ENCODE measurements at regions not wholly inside any gene's neighbourhood (a gene's known extent, or its start where the extent isn't known, plus 50 kb on each side); places are given as distances from the start of the nearest gene placed in this dataset.

GRCh38 chr13:33624740-33625139, 193.2 kb upstream of the RFC3 start:
- no peak for DNase-seq (ENCODE audit: low read depth, low spot score)

DNA sequence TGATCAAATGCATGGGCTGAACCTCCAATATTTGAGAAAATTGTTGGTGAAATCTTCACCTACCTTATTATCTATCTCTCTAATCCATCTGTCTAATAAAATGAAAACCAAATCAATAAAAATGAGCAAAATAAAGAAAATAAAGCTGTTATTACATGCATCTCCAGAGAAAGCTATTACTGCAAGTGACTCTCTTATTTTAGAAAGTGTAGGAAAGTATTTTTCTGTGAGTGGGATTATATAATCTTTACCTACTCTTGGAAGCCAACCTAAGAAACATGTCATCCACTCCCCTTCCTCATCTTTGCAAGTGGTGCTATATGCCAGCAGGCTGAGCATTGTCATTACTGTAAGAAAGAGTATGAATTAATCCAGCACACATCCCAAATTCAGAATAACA, 191.5 kb upstream of the RFC3 start:
- no peak for DNase-seq (ENCODE audit: low read depth, low spot score)

DNA sequence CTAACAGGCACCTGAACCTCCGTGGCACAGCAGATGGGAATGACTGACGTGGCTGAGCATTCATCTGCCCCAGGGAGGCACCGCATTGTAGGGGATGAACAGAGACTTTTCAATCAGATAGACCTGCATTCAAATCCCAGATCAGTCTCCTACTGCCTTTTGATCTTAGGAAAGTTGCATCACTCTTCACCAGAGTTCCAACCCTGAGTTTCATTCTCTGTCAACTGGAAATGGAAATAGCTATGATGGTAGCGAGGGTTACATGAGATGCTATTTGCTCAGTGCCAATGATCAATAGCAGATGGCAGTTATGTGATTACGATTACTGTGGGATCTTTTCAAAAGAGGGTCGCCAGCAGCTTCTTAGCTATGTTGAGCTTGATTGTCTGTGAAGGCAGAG, 189.3 kb upstream of the RFC3 start:
- DNase-seq (ENCODE audit: low read depth, low spot score): no peak

DNA sequence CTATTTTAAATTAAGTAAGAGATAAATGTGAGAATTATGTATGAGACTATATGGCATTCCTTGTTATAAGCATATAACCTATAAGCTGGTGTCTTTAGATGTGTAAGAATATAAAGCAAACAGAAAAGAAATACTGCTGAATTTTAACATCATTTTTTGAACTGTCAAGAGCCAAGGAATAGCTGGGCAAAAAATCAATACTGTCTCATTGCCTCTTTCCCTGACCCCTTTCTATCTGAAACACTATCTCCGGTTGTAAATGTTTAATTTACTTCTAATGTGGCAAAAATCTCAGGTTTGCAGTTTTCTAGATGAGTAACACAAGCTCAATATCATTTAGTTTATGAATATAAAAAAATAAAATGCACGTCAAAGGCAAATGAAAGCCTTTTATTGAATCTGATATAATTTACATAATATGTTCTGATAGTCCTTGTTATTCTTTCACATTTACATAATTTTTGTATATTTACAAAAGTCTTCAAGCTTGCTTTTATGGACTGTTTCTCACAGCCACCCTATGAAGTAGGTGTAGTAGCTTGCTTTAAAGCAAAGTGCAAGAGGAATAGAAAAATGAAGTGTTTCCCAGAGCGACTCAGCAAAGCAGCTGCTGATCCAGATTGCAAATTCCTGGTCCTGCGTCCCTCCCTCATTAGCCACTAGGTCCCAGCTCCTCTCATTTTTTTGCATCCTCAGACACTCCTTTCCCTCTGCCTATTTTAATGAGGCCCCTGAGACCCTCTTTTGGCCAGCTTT, 188.2 kb upstream of the RFC3 start:
- no peak for DNase-seq (ENCODE audit: low read depth, low spot score)

DNA sequence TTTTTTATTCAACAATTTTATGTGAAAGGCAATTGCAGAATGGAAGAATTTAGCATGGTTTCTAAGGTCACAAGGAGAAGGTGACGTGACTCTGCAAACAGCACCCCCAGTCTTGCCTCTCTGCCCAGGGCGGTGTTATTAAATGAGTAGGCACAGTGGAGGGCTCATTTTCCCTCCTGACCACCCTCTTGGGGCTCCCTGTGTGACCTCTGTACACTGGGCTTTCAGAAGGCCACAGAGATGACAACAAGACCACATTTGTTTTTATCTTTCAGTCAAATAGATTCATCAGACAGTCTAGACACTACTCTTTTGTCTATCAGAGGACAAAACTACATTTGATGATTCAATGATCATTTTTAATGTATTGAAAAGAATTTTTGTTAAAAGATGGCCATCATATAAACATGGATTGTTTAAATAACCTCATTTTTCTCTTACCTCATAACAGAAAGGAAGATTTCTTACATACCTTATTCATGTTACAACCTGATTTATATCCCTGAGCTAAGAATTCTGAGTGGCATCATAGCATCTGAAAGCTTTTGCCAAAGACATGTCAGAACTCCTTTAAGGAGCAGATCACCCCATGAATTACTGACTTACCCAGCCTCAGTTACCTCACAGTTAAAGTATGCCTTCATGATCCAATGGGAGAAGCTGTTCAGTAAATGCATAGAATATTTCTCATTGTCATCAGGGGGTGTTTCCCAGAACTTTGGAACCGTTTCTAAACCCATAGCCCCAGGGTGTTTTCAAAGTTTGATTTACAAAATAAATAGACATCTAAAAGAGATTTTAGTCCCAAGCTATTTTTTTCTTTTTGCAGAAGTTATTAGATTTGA, 184.0 kb upstream of the RFC3 start:
- no peak for DNase-seq (ENCODE audit: low read depth, low spot score)

DNA sequence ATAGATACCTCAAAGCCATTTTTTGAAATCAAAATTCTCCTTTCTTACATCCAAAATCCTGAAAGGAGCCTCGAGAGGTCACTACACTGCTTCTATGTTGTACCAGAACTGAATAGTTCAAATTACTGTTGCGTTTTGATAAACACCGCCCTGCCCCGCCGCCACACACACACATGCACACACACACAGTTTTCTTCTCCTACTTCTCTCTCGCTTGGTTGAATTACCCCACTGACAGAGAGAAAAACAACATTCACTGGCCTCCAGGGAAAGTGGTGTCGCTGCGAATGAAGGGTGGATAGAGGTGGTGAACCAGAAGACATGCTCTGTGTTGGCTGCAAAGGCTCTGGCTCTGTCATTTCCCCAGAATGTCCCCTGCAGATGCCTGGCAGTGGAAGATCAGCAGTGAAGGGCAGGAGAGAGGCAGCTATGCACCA, 183.4 kb upstream of the RFC3 start:
- no peak for DNase-seq (ENCODE audit: low read depth, low spot score)

DNA sequence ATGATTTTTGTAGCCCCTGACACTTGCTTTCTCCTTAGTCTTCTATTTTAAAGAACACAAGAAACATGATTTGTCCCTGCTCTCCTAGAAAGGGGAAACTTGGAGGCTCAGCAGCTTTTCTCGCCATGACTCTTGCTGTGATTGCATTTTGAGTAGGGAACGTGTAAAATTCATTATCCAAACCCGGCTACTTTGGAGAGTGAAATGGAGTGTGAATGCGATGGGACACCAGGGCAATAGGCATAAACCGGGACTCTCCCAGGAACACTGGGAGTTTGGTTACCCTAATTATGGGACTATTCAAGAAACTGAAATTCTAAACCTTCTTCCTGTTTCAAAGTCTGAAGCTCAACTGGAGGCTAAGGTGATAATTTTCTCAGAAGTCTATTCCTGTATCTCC, 181.7 kb upstream of the RFC3 start:
- DNase-seq (ENCODE audit: low read depth, low spot score): no peak

DNA sequence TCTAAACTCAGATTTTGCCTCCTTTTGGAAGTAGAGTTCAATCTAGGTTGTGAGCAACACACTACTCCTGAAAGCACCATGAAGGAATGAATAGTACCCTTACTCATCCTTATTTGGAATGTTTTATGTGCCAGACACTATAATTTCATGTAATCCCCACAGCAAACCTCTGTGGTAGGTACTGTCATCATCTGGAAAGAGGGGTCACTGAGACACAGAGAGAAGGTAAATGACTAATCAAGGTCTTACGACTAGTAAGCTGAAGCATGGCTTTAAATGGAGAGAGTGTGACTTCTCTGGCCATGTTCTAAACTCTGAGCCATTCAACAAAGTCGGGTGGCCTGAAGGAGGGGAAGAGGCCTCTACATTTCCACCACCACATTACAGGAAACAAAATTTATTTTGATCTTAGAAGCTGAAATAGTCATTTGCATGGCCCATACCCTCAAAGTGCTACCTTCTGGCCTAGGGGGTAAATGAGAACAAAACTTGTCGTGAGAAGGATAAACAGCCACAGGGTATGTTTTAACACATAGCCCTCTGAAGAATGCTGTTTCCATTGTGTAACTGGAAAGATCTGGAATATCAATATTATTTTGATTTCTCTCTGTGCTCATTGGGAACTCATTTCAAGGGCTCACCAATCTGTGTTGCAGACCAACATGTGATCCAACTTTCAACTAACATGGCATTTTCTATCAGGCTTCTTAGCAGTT, 180.8 kb upstream of the RFC3 start:
- DNase-seq (ENCODE audit: low read depth, low spot score): no peak

DNA sequence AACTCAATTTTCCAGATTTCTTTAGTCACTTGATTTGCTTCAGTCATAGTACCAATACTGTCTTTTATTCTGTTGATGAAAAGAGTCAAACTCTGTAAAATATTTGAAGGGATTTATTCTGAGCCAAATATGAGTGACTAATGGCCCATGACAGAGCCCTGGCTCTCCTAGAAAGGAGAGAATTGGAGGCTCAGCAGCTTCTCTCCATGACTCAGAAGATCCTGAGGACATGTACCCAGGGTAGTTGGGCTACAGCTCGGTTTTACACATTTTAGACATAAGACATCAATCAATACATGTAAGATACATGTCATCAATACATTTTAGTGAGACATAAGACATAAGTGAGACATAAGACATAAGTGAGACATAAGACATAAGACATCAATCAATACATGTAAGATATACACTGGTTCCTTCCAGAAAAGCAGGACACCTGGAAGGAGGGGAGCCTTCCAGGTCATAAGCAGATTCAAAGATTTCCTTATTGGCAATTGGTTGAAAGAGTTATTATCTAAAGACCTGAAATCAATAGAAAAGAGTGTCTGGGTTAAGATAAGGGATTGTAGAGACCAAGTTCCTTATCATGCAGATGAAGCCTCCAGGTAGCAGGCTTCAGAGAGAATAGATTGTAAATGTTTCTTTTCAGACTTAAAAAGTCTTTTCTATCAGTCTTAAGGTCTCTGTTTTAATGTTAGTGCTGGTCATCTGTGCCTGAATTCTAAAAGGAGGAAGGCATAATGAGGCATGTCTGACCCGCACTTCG, 179.8 kb upstream of the RFC3 start:
- DNase-seq (ENCODE audit: low read depth, low spot score): no peak

GRCh38 chr13:33639158-33639557, 178.8 kb upstream of the RFC3 start:
- no peak for DNase-seq (ENCODE audit: low read depth, low spot score)

DNA sequence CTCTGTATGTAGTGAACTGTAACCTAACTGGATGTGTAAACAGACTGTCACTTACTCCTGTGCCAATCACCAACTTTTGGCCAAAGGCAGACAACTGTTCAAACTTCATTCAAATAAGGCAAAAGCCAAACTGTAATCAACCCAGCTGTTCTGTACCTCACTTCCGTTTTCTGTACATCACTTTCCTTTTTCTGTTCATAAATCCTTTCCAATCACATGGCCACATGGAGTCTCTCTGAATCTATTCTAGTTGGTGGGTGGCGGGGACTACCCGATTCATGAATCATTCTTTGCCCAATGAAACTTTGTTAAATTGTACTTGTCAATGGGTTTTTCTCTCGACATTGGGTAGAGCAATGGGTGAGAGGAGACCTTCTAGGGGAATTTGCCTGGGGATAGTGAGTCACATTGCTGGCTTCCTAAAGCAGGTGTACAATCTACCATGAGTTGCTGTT, 178.3 kb upstream of the RFC3 start:
- DNase-seq (ENCODE audit: low read depth, low spot score): no peak

- no peak for DNase-seq (ENCODE audit: low read depth, low spot score)
Measured at GRCh38 chr13:33640832-33641231, 177.1 kb upstream of the RFC3 start.

DNA sequence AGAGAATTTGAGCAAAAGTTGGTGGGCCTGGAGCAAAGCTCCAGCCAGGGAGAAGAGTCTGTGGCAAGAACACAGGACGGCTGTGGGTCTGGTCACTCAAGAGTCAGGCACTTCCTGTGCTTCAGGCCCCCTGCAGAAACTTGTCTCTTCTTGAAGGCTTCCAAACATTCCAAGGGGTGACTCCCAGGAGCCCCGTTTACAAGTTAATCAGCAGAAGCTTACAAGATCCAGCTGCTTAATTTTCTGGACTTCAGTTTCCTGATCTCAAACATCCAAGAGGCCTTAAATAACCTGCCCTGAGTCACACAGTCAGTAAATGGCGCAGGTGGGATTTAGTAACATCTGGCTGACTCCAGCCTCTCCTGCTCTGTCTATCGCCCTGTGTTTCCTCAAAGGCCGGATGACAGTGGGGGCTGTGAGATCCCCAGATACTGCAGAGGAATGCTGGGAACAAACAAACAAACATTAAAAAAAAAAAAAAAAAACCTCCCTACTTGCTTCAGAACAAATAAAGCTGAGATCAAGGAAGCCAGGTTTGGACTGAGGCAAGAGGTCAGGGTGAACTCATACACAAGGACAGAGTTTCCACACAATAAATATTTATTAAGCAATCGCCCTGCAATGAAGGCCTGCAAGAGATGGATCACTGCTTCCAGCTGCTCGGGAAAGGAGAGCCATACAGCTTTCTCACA, 175.4 kb upstream of the RFC3 start:
- no peak for DNase-seq (ENCODE audit: low read depth, low spot score)

DNA sequence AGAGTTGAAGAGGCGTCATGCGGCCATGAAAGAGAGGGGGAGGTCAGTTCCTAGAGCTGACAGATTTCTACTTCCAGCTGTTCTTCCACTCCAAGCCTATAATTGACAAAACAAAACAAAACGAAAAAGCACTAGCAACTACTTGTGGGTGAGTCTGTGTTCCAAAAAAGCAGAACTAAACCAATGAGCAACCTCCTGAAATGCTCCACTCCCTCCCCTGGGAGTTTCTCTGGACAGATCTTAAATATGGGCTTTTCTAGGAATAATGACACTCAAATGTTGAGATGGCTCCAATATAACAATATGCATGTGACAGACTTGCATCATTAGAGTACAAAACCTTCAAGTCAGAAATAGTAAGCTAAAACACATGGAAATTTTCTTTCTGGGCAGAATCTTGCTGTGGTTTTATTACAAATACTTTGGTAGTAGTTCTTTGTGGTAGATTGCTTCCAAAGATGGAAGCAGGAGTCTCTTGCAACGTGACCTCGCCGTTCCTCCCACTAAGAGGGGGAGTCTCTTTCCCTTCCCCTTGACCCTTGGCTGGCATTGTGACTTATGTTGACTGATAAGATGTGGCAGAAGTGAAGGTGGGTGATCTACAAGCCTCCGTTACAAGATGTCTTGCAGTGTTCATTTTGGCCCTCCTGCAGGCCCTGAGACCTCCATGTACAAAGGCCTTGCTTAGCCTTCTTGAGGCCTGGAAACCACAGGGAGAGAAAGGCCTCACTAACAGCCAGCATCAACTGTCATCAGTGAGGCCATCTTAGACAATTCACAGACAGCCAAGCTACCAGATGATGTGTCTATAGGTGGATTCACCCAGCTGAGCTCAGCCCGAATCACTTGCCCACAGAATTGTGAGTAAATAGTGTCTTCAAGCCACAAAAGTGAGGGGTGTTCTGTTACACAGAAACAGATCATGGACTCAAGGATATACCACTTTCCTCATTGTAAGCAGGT, 173.1 kb upstream of the RFC3 start:
- no peak for DNase-seq (ENCODE audit: low read depth, low spot score)

GRCh38 chr13:33645591-33646554, 172.1 kb upstream of the RFC3 start:
- DNase-seq (ENCODE audit: low read depth, low spot score): no peak

- no peak for DNase-seq (ENCODE audit: low read depth, low spot score)
Measured at GRCh38 chr13:33649212-33649878, 168.6 kb upstream of the RFC3 start.

- DNase-seq (ENCODE audit: low read depth, low spot score): no peak
Measured at GRCh38 chr13:33651766-33652165, 166.2 kb upstream of the RFC3 start.

GRCh38 chr13:33657274-33657673, 160.7 kb upstream of the RFC3 start:
- DNase-seq (ENCODE audit: low read depth, low spot score): no peak
